GM18909 (cell line): ENCODE measurements at regions not wholly inside any gene's neighbourhood (a gene's known extent, or its start where the extent isn't known, plus 50 kb on each side); places are given as distances from the start of the nearest gene placed in this dataset.
"Not testable (repeated sequence)": the region's sequence is repeated elsewhere in the genome, so short reads cannot be mapped to it uniquely, and the experiment has no call there.

Experiments
- ATAC-seq: cut with Tn5 transposase; IDR thresholded peaks from one replicate; pipeline ENCODE4 v1.9.1; 2021; ENCODE audit warnings: mild to moderate bottlenecking; ENCODE audit not compliant: unreplicated experiment, poor library complexity

DNA sequence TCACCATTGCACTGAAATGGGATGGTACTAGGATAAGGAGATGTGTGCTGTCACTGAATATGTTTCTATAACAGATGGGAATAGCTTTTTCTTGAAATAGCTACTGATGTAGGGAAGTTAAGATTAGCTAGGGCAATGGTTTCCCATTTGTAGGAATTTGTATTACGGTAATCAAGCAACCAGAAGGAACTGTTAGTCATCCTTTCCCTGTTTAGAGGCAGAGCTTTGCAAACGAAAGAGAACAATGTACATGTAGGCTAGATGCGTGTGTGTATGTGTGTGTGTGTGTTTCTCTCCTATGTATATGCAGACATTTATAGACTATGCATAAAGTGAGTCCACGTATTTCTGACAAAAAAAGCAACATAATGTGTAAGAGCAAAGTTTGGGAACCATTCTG, 171.9 kb upstream of the GRIA1 start:
- ATAC-seq, result no peak

DNA sequence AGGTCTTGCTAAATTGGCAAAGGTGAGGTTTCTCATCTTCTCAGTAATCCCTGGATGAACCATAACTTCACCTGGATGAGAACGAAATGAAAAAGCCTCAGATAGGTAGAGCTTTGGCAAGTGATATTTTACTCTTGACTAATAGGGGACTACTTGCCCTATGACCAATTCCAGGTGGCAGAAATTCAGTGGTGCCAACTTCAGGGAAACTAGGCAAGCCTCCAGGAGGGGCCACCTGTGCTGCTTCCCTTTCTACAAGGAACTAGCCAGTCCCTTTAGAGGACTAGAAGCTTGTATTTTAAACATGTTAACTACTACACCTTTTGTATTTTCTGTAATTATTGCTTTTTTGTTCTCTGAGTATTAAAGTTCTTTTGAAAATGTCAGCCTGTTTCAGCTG, 169.0 kb upstream of the GRIA1 start:
- no peak for ATAC-seq

DNA sequence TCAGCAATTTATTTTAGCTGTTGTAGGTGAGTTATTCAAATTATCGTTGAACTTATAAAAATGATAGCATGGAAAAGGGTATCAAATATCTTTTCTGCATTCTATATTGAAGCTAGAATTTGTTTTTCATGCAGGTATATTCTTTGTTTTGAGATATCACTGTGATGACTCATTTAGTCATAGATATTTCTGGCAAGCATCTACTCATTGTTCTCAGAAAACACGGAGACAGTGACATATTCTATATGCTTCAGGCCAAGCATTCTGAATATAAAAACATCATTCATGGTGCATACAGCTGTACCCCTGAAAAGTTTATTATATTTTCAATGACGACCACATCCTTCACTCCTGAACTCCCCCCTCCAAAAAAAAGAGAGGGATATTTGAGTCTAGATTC, 150.3 kb upstream of the GRIA1 start:
- no peak for ATAC-seq

DNA sequence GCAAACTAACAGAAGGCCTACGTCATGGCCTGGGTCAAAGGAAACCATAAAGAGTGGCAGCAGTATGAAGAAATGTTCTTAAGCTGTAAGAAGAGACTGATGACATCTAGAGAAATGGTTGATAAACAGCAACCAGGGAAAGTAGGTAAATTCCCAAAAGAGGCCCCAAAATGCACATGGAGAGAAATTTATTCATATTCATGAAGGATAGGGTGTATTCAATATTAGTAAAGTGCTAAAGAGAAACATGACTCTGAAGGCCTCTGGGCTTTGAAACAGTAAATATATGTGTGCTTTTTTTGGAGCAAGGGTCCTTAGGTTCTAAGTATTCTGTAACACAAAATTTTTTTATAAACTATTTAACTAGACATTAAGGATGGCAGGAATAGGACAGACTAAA, 149.7 kb upstream of the GRIA1 start:
- no peak for ATAC-seq

DNA sequence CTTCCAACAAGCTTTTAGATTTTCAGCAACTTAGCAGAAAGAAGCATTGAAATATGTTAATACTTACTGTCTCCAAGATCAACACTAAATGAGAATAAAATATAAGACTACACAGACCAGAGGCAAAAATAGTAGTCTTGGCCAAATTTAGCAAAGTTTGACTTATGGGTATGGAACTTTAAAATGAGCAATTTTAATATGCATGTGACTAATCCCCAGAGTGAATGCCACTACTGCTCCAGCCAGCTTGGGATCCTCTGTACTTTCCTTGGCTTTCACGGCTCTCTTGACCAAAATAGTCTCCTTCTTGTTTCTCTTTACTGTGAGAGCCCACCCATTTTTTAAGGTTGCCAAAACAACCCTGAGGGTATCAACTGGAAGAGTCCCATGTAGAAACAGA, 148.0 kb upstream of the GRIA1 start:
- no peak for ATAC-seq

DNA sequence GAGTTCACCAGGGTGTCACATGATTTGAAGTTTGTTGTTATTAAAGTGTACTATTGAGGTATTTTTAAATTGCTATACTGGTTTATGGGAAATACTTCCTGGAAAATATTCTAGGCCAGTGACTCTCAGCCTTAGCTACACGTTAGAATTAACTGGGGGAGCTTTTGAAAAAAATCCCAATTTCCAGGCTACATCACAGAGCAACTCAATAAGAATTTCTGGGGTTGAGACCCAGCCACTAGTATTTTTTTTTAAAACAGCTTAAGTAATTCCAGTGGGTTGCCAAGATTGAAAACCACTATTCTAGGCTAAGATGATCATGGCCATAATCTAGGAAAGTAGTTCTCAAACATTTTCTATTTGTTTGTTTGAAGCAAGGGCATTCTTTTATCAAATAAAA, 142.9 kb upstream of the GRIA1 start:
- no peak for ATAC-seq

DNA sequence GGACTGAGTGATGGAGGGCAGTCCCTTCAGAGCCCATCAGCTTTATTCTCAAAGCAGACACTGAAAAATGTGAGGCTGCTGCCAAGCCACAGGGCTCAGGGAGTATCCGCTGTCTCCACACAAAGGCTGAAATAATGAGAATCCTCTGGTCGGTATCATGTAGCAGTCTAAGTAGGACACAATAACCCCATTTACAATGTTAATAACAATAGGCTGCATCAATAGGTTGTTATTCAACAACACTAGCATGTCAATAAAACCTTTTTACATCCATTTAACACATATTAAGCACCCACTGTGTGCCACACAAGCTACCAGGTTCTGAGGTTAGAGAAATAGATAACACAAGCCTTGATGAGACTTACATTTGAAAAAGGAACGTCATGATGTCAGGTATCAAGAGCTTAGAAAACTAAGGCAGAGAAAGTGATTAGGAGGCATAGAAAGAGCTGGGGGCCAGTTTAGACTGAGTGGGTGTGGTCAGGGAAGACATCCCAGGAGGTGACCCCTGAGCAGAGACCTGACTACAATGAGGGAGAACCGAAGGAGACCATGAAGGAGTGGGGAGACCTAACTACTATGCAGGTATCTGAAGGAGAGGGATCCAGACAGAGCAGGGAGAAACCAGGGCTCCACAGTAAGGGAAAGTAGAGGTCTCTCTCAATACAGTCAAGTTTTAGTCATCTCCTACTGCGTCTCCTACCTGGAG, 140.1 kb upstream of the GRIA1 start:
- ATAC-seq, result no peak

DNA sequence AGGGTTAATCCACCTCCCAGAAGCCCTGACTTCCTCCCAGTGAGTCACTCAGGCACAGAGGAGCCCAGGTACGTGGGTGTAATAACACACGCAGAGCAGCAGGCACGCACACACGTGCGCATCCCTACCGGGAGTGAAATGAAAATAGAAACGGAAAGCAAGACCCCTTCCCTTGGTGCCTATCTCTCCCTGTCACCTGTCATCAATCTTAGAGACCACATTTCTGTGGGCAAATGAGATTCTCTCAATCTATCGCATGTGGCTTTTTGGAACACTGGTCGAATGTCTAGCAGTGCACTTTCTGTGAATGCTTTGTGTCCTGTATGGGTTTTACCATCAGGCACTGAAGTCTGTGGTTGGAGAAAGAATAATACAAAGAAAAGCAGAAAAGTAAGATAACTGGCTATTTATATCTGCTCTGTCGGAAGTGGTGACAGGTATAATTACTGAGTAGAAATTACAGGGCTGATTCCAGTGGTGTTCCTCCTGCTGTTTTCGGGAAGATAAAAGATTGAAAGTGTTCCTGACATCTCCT, 137.7 kb upstream of the GRIA1 start:
- peak; percentile 78 for ATAC-seq

DNA sequence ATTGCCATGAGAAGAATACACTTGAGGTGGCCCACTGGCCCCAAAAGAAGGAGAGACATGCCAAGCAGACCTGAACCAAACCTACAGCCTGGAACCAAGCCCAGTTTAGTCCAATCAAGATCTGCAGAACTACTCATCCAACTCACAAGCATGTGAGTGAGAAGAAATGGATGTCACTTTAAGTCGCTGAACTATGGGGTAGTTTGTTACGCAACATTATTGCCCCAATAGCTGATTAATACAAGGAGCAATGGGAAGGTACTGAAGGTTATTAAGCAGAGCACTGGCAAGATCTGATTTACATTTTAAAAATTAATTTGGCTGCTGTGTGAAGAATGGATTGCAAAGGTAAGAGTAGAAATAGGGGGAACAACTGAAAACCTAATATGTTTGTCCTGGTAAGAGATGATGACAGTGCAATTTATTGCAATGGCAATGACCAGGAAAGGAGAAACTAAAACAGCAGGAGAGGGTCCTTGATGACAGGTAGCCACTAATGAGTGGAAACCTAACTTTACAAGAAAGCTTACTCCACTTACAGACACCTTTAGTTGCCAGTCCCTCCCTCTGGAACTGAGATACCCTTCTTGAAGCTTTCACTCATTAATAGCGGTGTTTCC, 132.9 kb upstream of the GRIA1 start:
- no peak for ATAC-seq

DNA sequence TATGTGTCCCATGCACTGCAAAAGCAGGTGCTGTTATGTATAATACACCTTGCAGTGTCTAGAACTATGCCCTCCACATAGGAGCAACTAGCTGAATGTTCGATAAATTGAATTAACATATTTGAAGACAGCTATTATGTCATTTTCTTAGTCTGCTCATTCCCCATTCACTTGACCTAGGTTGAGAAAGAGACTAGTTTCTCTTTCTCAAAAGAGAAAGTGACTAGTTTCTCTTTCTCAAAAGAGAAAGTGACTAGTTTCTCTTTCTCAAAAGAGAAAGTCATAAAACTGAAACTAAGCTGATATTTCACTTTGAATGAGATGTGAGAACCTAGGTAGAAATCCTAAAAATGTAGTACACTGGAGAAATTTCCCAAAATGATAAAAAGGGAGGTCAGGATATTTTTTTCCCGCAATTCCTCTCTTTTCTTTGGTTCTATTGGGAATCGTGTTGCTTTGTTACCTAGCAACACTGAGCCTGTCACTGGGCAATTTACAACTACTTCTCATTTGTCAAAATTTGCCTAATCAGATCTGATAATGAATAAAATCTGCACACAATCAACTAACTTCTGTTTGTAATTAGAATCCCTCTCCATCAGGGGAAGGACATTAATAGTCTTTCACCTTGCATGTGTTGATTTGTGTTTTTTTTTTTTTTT, 132.0 kb upstream of the GRIA1 start:
- ATAC-seq, result peak; percentile 92

DNA sequence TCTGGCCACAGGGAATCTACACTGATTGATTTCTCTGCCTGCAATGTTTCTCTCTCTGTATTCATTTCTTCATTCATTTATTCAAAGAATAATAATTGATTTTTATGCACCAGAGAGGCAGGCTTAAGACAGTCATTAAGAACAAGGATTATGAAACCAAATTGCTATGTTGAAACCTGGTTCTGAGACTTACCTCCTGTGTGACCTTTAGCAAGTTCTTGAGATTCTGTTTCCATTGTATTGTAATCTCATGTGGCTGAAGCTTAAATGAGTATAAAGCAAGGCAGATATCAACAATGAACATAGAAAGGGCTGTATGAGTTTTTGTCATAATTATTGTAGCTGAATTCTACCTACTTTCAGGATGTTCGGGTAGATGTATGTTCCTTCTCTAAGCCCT, 129.6 kb upstream of the GRIA1 start:
- ATAC-seq, result no peak

DNA sequence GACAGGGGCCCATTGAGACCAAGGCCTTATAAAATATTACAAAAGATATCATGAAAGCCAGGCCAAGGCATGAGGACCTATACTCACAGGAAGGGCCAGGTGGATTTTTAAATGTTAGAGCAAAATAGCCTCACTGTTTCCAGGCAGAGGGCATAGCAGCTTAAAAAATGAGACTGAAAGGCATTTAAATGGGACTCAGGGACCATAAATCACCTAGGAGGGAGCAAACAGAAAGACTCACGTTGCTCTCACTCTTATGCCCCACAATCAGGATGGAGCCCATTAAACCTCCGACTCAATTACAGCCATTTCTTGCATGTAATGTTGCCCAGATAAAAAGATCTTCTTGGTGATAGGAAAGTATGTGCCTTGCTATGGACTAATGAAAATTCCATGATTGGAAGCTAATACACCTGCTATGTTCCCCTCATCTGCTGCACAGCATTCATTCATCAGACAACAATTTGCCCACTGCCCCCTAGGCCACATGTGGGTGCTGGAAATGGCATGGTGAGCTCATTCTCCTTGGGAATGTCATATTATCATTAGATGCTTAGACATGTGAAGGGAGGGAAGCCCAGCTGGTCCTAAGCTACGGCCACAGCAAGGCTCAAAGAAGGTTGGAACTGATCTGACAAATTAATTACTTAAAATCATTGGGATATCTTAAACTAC, 128.6 kb upstream of the GRIA1 start:
- ATAC-seq, result no peak

DNA sequence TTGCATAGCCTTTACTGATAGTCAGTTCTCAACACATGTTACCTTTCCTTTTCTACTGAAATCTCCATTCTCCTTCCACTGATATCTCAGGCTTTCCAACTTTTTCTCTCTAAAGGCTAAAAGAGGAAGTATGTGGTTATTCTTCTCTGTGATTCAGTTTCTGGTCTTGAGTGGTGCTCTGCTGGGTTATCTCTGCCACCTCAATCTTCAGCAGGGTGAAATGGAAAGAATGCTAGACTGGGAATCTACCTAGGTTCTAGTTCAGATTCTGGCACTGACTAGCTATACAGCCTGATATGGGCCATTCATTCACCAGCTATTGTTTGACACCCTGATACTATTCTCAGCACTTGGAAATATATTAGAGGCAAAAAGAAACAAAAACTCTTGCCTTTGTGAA, 124.9 kb upstream of the GRIA1 start:
- ATAC-seq, result peak; percentile 56

DNA sequence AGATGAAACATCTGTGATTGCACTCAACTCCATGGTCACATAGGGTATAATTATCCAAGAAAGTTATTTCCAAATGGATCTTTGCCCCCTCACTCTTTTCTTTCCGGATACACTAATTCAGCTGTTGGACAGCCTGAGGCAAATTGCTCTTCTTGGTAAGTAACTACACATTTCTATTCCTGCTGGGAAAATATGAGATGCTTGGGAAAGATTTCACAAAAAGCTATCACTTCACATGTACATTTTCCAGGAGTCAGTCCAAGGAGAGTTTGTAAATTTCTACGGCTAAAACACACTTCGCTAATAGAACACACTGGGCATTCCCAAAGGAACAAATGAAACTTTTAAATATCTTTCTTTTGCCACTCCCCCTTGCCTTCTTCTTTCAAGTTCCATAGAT, 123.0 kb upstream of the GRIA1 start:
- no peak for ATAC-seq

DNA sequence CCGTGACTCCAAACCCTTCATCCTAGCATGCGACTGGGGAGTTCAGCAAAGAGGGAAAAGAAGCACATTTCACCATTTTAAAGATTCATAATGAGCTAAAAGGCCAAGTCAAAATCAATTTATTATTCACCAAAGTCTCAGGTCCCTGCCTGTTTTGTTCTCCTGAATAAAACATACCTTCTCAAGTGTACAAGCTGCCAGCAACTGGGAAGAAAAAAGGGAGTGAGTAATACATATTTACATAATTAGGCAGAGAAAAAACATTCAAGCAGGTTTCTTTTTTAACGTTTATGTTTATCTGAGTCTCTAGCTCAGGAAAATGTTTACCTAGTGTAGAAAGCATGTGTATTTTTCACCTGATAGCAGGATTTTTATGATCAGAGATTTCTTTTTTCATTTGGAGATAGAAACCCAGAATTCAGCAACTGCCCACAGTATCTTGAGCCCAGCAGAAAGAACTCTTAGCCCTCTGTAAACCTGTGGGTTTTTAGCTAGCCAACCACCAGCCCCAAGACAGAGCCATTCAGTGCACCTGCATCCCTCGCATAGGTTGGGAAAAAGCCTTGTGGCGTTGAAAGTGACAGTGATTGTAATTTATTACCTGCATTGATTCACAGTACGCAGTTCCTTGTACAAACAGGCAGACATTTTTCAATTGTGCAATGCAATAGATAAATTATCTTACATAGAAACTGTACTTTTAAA, 117.9 kb upstream of the GRIA1 start:
- ATAC-seq, result no peak

DNA sequence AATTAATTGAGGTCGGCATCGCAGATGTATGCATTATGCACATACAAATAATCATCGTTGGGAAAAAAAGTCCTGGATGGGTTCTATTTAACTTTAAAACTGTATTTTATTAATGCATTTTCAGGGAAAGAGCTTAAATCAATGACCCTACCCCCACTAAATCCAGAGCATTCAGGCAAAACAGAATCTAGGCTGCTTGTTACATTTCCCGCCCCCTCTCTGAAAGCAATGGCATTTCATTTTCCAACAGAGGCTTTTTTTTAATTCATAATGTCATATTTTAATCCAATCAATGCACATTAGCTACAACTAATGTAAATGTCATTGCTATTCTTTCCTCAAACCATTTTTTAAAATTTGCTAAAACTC, 117.4 kb upstream of the GRIA1 start:
- no peak for ATAC-seq

DNA sequence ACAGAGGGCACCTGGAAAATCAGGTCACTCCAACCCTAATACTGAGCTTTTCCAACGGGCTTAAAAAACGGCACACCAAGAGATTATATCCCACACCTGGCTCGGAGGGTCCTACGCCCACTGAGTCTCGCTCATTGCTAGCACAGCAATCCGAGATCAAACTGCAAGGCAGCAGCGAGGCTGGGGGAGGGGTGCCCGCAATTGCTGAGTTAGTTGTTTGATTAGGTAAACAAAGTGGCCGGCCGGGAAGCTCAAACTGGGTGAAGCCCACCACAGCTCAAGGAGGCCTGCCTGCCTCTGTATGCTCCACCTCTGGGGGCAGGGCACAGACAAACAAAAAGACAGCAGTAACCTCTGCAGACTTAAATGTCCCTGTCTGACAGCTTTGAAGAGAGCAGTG, 108.8 kb upstream of the GRIA1 start:
- ATAC-seq, result not testable (repeated sequence)

DNA sequence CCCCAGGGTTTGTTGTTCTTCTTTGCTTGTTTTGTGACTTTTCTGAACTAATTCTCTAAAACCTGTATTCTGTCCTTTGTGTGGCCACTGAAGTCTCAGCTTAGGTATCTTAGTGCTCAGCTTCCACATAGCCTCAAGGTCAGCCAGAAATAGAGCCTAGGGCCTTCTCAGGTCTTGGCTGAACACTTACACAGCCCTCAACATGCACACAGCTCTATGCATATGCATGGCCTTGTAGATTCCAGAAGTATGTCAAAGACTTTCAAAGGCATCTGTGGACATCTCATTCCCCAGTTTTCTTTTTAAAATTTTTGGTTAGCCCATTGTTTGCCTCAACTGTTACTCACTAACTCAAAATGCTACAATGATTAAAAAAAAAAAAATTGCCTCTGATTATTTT, 99.9 kb upstream of the GRIA1 start:
- no peak for ATAC-seq

DNA sequence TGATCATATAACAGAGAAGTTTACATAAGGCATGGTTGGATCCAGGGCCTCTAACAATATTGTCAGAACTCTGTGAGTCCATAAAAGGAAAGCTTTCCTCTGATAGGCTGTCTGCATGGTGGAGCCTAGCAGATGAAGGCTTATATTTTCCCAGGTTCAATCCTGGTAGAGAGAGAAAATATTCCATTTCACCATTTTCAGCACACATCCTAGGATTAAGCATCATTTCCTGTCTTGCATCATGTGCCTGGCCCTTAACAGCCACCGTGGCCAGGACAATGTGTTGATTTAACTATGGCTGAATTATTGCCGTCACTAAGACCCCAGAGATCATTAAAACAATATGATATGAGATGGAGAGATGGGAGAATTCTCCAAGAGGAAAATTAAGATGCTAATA, 90.9 kb upstream of the GRIA1 start:
- ATAC-seq, result no peak

DNA sequence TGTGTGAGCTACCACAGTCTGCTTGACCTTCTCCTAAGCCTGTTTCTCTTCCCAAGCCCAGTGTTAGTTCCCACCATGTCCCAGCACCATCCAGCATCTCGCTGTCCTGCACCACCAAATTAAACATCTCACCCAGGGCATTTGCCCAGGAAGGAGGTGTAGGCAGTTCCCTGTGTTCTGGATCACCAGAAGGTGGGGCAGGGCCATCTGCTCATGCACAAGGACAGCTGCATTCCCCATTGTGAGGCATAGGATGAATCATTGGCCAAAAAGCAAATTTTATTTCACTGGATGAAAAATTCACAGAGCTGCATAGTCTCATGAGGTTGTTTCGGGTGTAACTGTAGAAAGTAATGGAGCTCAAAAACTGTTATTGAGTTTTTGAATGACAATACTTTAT, 89.5 kb upstream of the GRIA1 start:
- ATAC-seq, result no peak

DNA sequence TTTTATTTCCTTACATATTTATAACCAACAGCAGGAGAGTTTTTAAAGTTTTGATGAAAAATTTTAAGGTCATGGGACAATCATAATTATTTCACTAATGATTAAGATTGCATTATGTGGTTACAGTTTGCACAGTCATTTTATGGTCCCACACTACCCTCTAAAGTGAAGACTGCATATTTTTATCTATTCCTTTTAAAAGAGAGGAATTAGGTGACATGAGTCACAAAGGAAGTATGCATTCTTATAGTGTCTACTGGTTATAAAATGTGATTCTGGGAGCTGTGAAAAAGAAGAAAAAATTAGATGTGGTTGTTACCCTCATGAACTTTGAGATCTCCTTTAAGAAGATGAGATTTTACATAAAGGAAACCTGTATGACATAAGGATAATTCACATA, 87.9 kb upstream of the GRIA1 start:
- ATAC-seq, result no peak
